SK-N-SH (cell line): ENCODE measurements at regions not wholly inside any gene's neighbourhood (a gene's known extent, or its start where the extent isn't known, plus 50 kb on each side); places are given as distances from the start of the nearest gene placed in this dataset.

Source experiments
- CTCF ChIA-PET: fragments of 300-600, 350-600 bp; formaldehyde crosslinking; extraction: SDS; loops from one replicate; lab custom pipeline; 2021; lab: Yijun Ruan, JAX
- POLR2A ChIA-PET: fragments of 350-600 bp; sonication (Branson Sonifier 250); formaldehyde crosslinking; extraction: SDS; loops from one replicate; lab custom pipeline; 2020; ENCODE audit warnings: antibody characterized with exemption, inconsistent platforms; lab: Yijun Ruan, JAX
- DNase-seq: peaks from one replicate; pipeline ENCODE4 v3.0.0; 2012
- H2AFZ ChIP-seq: fragments of 200-600 bp; sonication (generic); 2 replicates; pipeline ENCODE4 v1.8.1; 2016; ENCODE audit warnings: antibody characterized with exemption, mild to moderate bottlenecking, low read depth
- H3F3A ChIP-seq: fragments of 200-600 bp; sonication (generic); replicated peaks from 2 replicates; pipeline ENCODE3; 2016; ENCODE audit warnings: antibody characterized with exemption, mild to moderate bottlenecking; ENCODE audit not compliant: insufficient read depth
- H3K27ac ChIP-seq, 2 experiments: fragments of 200-500 bp in 1 of 2; fragments of 200-600 bp in 1 of 2; sonication (Bioruptor generic) in 1 of 2; sonication (generic), shearing (Covaris generic) in 1 of 2; 2 replicates each; pipeline versions ENCODE4 v1.5.1 to v1.6.1; 2014 to 2016; ENCODE audit warnings: low read depth in 2 of 2, inconsistent platforms in 1 of 2, low read length in 1 of 2, mild to moderate bottlenecking in 1 of 2, mixed read lengths in 1 of 2
- H3K27me3 ChIP-seq: fragments of 200-600 bp; sonication (generic), shearing (Covaris generic); 2 replicates; pipeline ENCODE4 v1.6.1; 2016; ENCODE audit warnings: mixed run types; ENCODE audit not compliant: insufficient read depth
- H3K36me3 ChIP-seq, 2 experiments: fragments of 200-500 bp in 1 of 2; fragments of 200-600 bp in 1 of 2; sonication (Bioruptor generic) in 1 of 2; sonication (generic) in 1 of 2; replicated peaks in 1 of 2; 2 replicates each; pipeline versions ENCODE3 to v1.5.1; 2014 to 2016; ENCODE audit warnings: low read length in 1 of 2, mild to moderate bottlenecking in 1 of 2; ENCODE audit not compliant: insufficient read depth in 2 of 2, control insufficient read depth in 1 of 2
- H3K4me1 ChIP-seq, 2 experiments: fragments of 200-500 bp in 1 of 2; fragments of 200-600 bp in 1 of 2; sonication (Bioruptor generic) in 1 of 2; sonication (generic), shearing (Covaris generic) in 1 of 2; 2 replicates each; pipeline versions ENCODE4 v1.5.1 to v1.6.1; 2014 to 2016; ENCODE audit warnings: low read depth in 1 of 2, low read length in 1 of 2, mixed run types in 1 of 2; ENCODE audit not compliant: insufficient read depth in 2 of 2, control insufficient read depth in 1 of 2
- H3K4me2 ChIP-seq: fragments of 200-600 bp; sonication (generic), shearing (Covaris generic); 2 replicates; pipeline ENCODE4 v1.6.1; 2017; ENCODE audit warnings: mixed run types
- H3K4me3 ChIP-seq, 2 experiments: fragments of 200-500 bp in 1 of 2; fragments of 200-600 bp in 1 of 2; sonication (Bioruptor generic) in 1 of 2; sonication (generic), shearing (Covaris generic) in 1 of 2; 2 replicates each; pipeline versions ENCODE4 v1.5.1 to v1.8.1; 2014 to 2016; ENCODE audit warnings: low read depth in 2 of 2, inconsistent platforms in 1 of 2, low read length in 1 of 2, mild to moderate bottlenecking in 1 of 2, mixed read lengths in 1 of 2, moderate library complexity in 1 of 2
- H3K79me2 ChIP-seq: fragments of 200-600 bp; sonication (generic); 2 replicates; pipeline ENCODE4 v1.8.1; 2017; ENCODE audit warnings: mild to moderate bottlenecking; ENCODE audit not compliant: insufficient read depth
- H3K9ac ChIP-seq: fragments of 200-600 bp; sonication (generic); 2 replicates; pipeline ENCODE4 v1.6.1; 2017; ENCODE audit warnings: mixed run types
- H3K9me2 ChIP-seq: fragments of 200-600 bp; sonication (generic); 2 replicates; pipeline ENCODE4 v1.6.1; 2017; ENCODE audit warnings: mixed run types
- H3K9me3 ChIP-seq: fragments of 200-600 bp; sonication (generic); 2 replicates; pipeline ENCODE4 v1.6.1; 2017; ENCODE audit warnings: mixed run types, mild to moderate bottlenecking, moderate library complexity
- H4K20me1 ChIP-seq: fragments of 200-600 bp; sonication (generic); 2 replicates; pipeline ENCODE4 v1.6.1; 2017; ENCODE audit warnings: mild to moderate bottlenecking, mixed run types; ENCODE audit not compliant: insufficient read depth
- CHD2 ChIP-seq: fragments of 150-350 bp; IDR thresholded peaks from 2 replicates; pipeline ENCODE4 v1.6.1; 2018; ENCODE audit warnings: low read length; ENCODE audit not compliant: partially characterized antibody
- FOXJ3 ChIP-seq: sonication (generic); formaldehyde crosslinking; IDR thresholded peaks from 2 replicates; pipeline ENCODE4 v1.5.1; 2020; ENCODE audit warnings: mild to moderate bottlenecking, missing genetic modification reagents
- GATA2 ChIP-seq: sonication (generic); formaldehyde crosslinking; IDR thresholded peaks from 2 replicates; pipeline ENCODE4 v1.5.0; 2020; ENCODE audit warnings: mild to moderate bottlenecking, missing genetic modification reagents
- NFIC ChIP-seq: IDR thresholded peaks from 2 replicates; pipeline ENCODE4 v1.4.0; 2012; ENCODE audit warnings: borderline replicate concordance
- POLR2AphosphoS5 ChIP-seq: IDR thresholded peaks from 2 replicates; pipeline ENCODE4 v1.6.1; 2012; ENCODE audit warnings: low read depth, low read length
- RCOR1 ChIP-seq: fragments of 150-350 bp; IDR thresholded peaks from 2 replicates; pipeline ENCODE4 v1.6.1; 2017; ENCODE audit warnings: antibody characterized with exemption, low read length
- RFX5 ChIP-seq: IDR thresholded peaks from 2 replicates; pipeline ENCODE4 v1.6.1; 2012; ENCODE audit warnings: mild to moderate bottlenecking, improper control_type of control experiment, low read length
- RXRA ChIP-seq: IDR thresholded peaks from 2 replicates; pipeline ENCODE4 v1.4.0; 2012; ENCODE audit warnings: low read depth, mild to moderate bottlenecking, borderline replicate concordance
- SMC3 ChIP-seq: IDR thresholded peaks from 2 replicates; pipeline ENCODE4 v1.6.1; 2012; ENCODE audit warnings: low read depth, low read length, improper control_type of control experiment
- TEAD4 ChIP-seq: IDR thresholded peaks from 2 replicates; pipeline ENCODE4 v1.4.0; 2012; ENCODE audit warnings: mild to moderate bottlenecking, borderline replicate concordance; ENCODE audit not compliant: insufficient read depth
- WGBS: methylation state at CpG from one replicate; pipeline ENCODE4 v1.1.6; 2017; ENCODE audit warnings: low lambda C conversion rate; 5-methylcytosine and 5-hydroxymethylcytosine counted together
- TF ChIP-seq, protein P1 (sequence below): IDR thresholded peaks from 2 replicates; pipeline ENCODE4 v1.4.0; 2012; ENCODE audit warnings: low read depth, borderline replicate concordance
- TF ChIP-seq, protein P2 (sequence below): IDR thresholded peaks from 2 replicates; pipeline ENCODE4 v1.6.1; 2012; ENCODE audit warnings: mild to moderate bottlenecking, low read depth, low read length, moderate library complexity

DNA sequence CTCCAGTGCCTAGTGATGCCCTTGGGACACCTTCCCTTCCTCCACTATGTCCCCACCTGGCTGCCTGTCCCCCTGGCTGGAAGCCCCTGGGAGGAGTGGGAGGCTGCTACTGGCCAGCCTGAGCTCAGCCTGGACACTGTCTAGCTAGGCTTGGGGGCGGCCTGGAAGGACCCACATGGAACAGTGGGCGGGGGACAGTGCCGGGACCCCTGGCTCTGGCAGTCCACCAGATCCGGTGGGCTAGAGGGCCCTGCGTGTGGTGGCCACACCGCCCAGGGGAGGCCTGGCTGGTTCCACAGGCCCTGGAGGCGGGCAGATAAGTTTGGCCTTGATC, 388.0 kb upstream of the TNRC6C start:
- Histone ChIP-seq H3K4me3 (no peak overlapping the region), H4K20me1 (no peaks in the 10 kb centered on the region), H2AFZ (no peak overlapping the region), H3K27ac (no peak overlapping the region), H3K9me2 (no peaks in the 10 kb centered on the region), H3K27me3 (peaks cover 53% of the 10 kb centered on the region), H3F3A (no peaks in the 10 kb centered on the region), H3K36me3 (no peaks in the 10 kb centered on the region), H3K4me2 (no peak overlapping the region), H3K9me3 (no peaks in the 10 kb centered on the region), H3K4me1 (peaks cover 0 to 5% of the 10 kb centered on the region in 2 experiments; a peak in 1 of 4 replicates), H3K79me2 (no peaks in the 10 kb centered on the region), H3K9ac (no peak overlapping the region)
- ChIA-PET POLR2A (no interaction called here), CTCF (interaction anchor here (0.8 kb wide), 1 partner anchor 26 kb away, joined by 3 read pairs; no protein-coding TSS in a partner anchor)
- TF ChIP-seq POLR2AphosphoS5 = no peak
- TF ChIP-seq RCOR1 = no peak
- no peak for TF ChIP-seq RXRA
- no peak for TF ChIP-seq RFX5
- TF ChIP-seq, protein P1, sequence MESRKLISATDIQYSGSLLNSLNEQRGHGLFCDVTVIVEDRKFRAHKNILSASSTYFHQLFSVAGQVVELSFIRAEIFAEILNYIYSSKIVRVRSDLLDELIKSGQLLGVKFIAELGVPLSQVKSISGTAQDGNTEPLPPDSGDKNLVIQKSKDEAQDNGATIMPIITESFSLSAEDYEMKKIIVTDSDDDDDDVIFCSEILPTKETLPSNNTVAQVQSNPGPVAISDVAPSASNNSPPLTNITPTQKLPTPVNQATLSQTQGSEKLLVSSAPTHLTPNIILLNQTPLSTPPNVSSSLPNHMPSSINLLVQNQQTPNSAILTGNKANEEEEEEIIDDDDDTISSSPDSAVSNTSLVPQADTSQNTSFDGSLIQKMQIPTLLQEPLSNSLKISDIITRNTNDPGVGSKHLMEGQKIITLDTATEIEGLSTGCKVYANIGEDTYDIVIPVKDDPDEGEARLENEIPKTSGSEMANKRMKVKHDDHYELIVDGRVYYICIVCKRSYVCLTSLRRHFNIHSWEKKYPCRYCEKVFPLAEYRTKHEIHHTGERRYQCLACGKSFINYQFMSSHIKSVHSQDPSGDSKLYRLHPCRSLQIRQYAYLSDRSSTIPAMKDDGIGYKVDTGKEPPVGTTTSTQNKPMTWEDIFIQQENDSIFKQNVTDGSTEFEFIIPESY = no peak
- TF ChIP-seq, protein P2, sequence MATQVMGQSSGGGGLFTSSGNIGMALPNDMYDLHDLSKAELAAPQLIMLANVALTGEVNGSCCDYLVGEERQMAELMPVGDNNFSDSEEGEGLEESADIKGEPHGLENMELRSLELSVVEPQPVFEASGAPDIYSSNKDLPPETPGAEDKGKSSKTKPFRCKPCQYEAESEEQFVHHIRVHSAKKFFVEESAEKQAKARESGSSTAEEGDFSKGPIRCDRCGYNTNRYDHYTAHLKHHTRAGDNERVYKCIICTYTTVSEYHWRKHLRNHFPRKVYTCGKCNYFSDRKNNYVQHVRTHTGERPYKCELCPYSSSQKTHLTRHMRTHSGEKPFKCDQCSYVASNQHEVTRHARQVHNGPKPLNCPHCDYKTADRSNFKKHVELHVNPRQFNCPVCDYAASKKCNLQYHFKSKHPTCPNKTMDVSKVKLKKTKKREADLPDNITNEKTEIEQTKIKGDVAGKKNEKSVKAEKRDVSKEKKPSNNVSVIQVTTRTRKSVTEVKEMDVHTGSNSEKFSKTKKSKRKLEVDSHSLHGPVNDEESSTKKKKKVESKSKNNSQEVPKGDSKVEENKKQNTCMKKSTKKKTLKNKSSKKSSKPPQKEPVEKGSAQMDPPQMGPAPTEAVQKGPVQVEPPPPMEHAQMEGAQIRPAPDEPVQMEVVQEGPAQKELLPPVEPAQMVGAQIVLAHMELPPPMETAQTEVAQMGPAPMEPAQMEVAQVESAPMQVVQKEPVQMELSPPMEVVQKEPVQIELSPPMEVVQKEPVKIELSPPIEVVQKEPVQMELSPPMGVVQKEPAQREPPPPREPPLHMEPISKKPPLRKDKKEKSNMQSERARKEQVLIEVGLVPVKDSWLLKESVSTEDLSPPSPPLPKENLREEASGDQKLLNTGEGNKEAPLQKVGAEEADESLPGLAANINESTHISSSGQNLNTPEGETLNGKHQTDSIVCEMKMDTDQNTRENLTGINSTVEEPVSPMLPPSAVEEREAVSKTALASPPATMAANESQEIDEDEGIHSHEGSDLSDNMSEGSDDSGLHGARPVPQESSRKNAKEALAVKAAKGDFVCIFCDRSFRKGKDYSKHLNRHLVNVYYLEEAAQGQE = no peak
- no peak for TF ChIP-seq TEAD4
- no peak for TF ChIP-seq SMC3
- no peak for TF ChIP-seq CHD2
- TF ChIP-seq NFIC = no peak
- DNase-seq = no peak
- 56% methylated on average over 7 of the region's 7 CpGs for WGBS

DNA sequence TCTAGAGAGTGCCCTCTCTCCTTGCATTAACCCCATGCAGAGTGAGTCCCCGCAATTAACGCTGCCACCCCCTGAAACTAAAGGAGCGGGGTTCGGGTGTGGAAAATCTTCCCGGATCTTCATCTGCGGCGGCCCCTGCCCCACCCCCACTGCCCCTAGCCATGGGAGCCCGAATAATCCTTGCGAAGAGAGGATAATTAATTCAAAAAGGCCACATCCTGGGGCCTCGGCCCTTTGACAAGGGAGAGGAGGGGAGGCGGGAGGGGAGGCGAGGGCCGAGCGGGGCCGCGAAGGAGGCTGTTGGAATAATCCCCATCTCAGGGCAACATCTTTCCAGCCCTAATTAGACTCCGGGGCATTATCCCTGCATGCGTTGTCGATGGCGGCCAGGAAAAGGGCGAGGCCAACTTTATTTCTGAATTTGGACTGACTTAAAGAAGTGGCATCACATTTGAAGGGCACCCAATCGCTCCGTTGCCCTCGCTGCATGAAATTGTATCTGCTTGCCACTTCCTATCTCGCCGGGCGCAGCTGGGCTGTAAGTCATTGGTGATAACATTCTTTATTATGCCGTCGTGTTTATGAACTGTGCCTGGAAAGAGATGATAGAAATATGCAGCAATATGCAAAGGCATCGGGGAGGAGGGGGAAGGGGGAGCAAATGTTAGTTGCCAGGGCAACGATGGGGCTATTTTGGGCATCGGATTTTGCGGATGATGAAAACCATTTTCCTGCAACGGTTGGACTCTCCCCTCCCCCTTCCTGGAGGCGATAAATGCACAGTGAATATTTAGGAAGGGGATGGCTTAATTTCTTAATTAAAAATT, 387.1 kb upstream of the TNRC6C start:
- Histone ChIP-seq H3K9ac (no peak overlapping the region), H3K9me3 (no peaks in the 10 kb centered on the region), H3F3A (no peaks in the 10 kb centered on the region), H3K4me1 (peaks cover 0 to 5% of the 10 kb centered on the region in 2 experiments; a peak in 1 of 4 replicates), H3K9me2 (no peaks in the 10 kb centered on the region), H2AFZ (no peak overlapping the region), H3K27ac (no peak overlapping the region), H4K20me1 (no peaks in the 10 kb centered on the region), H3K79me2 (no peaks in the 10 kb centered on the region), H3K4me2 (no peak overlapping the region), H3K36me3 (no peaks in the 10 kb centered on the region), H3K27me3 (peaks cover 46% of the 10 kb centered on the region), H3K4me3 (no peak overlapping the region)
- peak; percentile 61 for DNase-seq
- ChIA-PET POLR2A (interaction anchor here (1.5 kb wide), 1 partner anchor 387 kb away, joined by 3 read pairs; the partner anchor contains the start of gene TNRC6C), CTCF (interaction anchor here (0.9 kb wide), 1 partner anchor 28 kb away, joined by 3 read pairs; no protein-coding TSS in a partner anchor)
- 72% methylated on average over 35 of the region's 35 CpGs for WGBS
- TF ChIP-seq FOXJ3 (CRISPR knock-in tag) (no peak), GATA2 (CRISPR knock-in tag) (0 out of 2 replicates have a peak, but pooled peaks have one; percentile 18)
